ACC112 (cell line): ENCODE measurements at regions not wholly inside any gene's neighbourhood (a gene's known extent, or its start where the extent isn't known, plus 50 kb on each side); places are given as distances from the start of the nearest gene placed in this dataset.

Experiments
- H2AFZ ChIP-seq: fragments of 200-600 bp; sonication (generic); one replicate; pipeline ENCODE4 v1.6.0; 2017; ENCODE audit warnings: antibody characterized with exemption, low read length; ENCODE audit not compliant: unreplicated experiment
- H3K27ac ChIP-seq: fragments of 200-600 bp; sonication (generic); 2 replicates; pipeline ENCODE4 v1.5.1; 2014; ENCODE audit warnings: low read depth, mild to moderate bottlenecking, antibody characterized with exemption, low read length, moderate library complexity
- H3K27me3 ChIP-seq: fragments of 200-600 bp; sonication (generic); 2 replicates; pipeline ENCODE4 v1.6.1; 2014; ENCODE audit warnings: mild to moderate bottlenecking, antibody characterized with exemption, low read length, moderate library complexity, mixed read lengths; ENCODE audit not compliant: insufficient read depth
- H3K36me3 ChIP-seq: fragments of 200-600 bp; sonication (generic); 2 replicates; pipeline ENCODE4 v1.6.1; 2016; ENCODE audit warnings: mild to moderate bottlenecking, antibody characterized with exemption, low read length, moderate library complexity, mixed read lengths; ENCODE audit not compliant: insufficient read depth
- H3K4me1 ChIP-seq: fragments of 200-600 bp; sonication (generic); one replicate; pipeline ENCODE4 v1.6.1; 2016; ENCODE audit warnings: low read length, mixed read lengths; ENCODE audit not compliant: insufficient read depth, unreplicated experiment, control insufficient read depth
- H3K4me3 ChIP-seq: fragments of 200-600 bp; sonication (generic); 2 replicates; pipeline ENCODE4 v1.5.1; 2014; ENCODE audit warnings: mild to moderate bottlenecking, low read depth, low read length
- H3K79me2 ChIP-seq: fragments of 200-600 bp; sonication (generic); one replicate; pipeline ENCODE4 v1.6.0; 2016; ENCODE audit warnings: low read length; ENCODE audit not compliant: control insufficient read depth, unreplicated experiment, insufficient read depth

- 0 out of 2 replicates have a peak, but pooled peaks cover 3% of the 10 kb centered on the region for H3K27me3 ChIP-seq
- H2AFZ ChIP-seq: no peak overlapping the region
- no peaks in the 10 kb centered on the region for H3K36me3 ChIP-seq
- no peak overlapping the region for H3K27ac ChIP-seq
- no peaks in the 10 kb centered on the region for H3K4me1 ChIP-seq
- H3K4me3 ChIP-seq: no peak overlapping the region
- H3K79me2 ChIP-seq: no peaks in the 10 kb centered on the region
Observed at GRCh38 chr15:81901319-81901718, 144.5 kb downstream of the MEX3B start.

GRCh38 chr15:81899730-81900129 lies 146.1 kb downstream of the MEX3B start:
- H3K79me2 ChIP-seq: no peaks in the 10 kb centered on the region
- H3K4me1 ChIP-seq: no peaks in the 10 kb centered on the region
- H3K4me3 ChIP-seq: no peak overlapping the region
- no peak overlapping the region for H3K27ac ChIP-seq
- no peak overlapping the region for H2AFZ ChIP-seq
- H3K27me3 ChIP-seq: no peaks in the 10 kb centered on the region
- no peaks in the 10 kb centered on the region for H3K36me3 ChIP-seq

- H3K79me2 ChIP-seq: no peaks in the 10 kb centered on the region
- H2AFZ ChIP-seq: no peak overlapping the region
- H3K27ac ChIP-seq: no peak overlapping the region
- H3K4me1 ChIP-seq: no peaks in the 10 kb centered on the region
- no peaks in the 10 kb centered on the region for H3K27me3 ChIP-seq
- no peaks in the 10 kb centered on the region for H3K36me3 ChIP-seq
- no peak overlapping the region for H3K4me3 ChIP-seq
Observed at GRCh38 chr15:81899024-81899423, 146.8 kb downstream of the MEX3B start.

- Histone ChIP-seq H3K79me2 (no peaks in the 10 kb centered on the region), H2AFZ (no peak overlapping the region), H3K4me3 (no peak overlapping the region), H3K27me3 (no peaks in the 10 kb centered on the region), H3K27ac (no peak overlapping the region), H3K36me3 (no peaks in the 10 kb centered on the region), H3K4me1 (no peaks in the 10 kb centered on the region)
Observed at GRCh38 chr15:81897057-81897677, 148.7 kb downstream of the MEX3B start.

GRCh38 chr15:81896356-81896755 lies 149.5 kb downstream of the MEX3B start:
- Histone ChIP-seq H3K27ac (no peak overlapping the region), H2AFZ (no peak overlapping the region), H3K27me3 (no peaks in the 10 kb centered on the region), H3K79me2 (no peaks in the 10 kb centered on the region), H3K4me3 (no peak overlapping the region), H3K36me3 (no peaks in the 10 kb centered on the region), H3K4me1 (no peaks in the 10 kb centered on the region)

- Histone ChIP-seq H3K4me1 (no peaks in the 10 kb centered on the region), H3K36me3 (no peaks in the 10 kb centered on the region), H3K79me2 (no peaks in the 10 kb centered on the region), H2AFZ (no peak overlapping the region), H3K4me3 (no peak overlapping the region), H3K27ac (no peak overlapping the region), H3K27me3 (no peaks in the 10 kb centered on the region)
Observed at GRCh38 chr15:81895723-81896122, 150.1 kb downstream of the MEX3B start.

- no peaks in the 10 kb centered on the region for H3K27me3 ChIP-seq
- H3K4me3 ChIP-seq: no peak overlapping the region
- H3K27ac ChIP-seq: no peak overlapping the region
- no peaks in the 10 kb centered on the region for H3K4me1 ChIP-seq
- H2AFZ ChIP-seq: no peak overlapping the region
- no peaks in the 10 kb centered on the region for H3K79me2 ChIP-seq
- H3K36me3 ChIP-seq: no peaks in the 10 kb centered on the region
Observed at GRCh38 chr15:81894061-81894460, 151.8 kb downstream of the MEX3B start.

- Histone ChIP-seq H3K79me2 (no peaks in the 10 kb centered on the region), H3K4me3 (peak overlapping the region; percentile 38; the same call in 1 of the 2 replicates), H3K4me1 (no peaks in the 10 kb centered on the region), H3K36me3 (no peaks in the 10 kb centered on the region), H3K27me3 (no peaks in the 10 kb centered on the region), H2AFZ (no peak overlapping the region), H3K27ac (no peak overlapping the region)
Observed at GRCh38 chr15:81893182-81893835, 152.5 kb downstream of the MEX3B start.

GRCh38 chr15:81890496-81890895 lies 155.3 kb downstream of the MEX3B start:
- Histone ChIP-seq H3K36me3 (no peaks in the 10 kb centered on the region), H3K27me3 (no peaks in the 10 kb centered on the region), H3K79me2 (no peaks in the 10 kb centered on the region), H3K27ac (no peak overlapping the region), H2AFZ (no peak overlapping the region), H3K4me3 (no peak overlapping the region), H3K4me1 (no peaks in the 10 kb centered on the region)

GRCh38 chr15:81889485-81889881 lies 156.3 kb downstream of the MEX3B start:
- no peak overlapping the region for H3K4me3 ChIP-seq
- H3K36me3 ChIP-seq: no peaks in the 10 kb centered on the region
- H3K27ac ChIP-seq: no peak overlapping the region
- H3K79me2 ChIP-seq: no peaks in the 10 kb centered on the region
- no peak overlapping the region for H2AFZ ChIP-seq
- no peaks in the 10 kb centered on the region for H3K4me1 ChIP-seq
- no peaks in the 10 kb centered on the region for H3K27me3 ChIP-seq

GRCh38 chr15:81888748-81889484 lies 156.9 kb downstream of the MEX3B start:
- Histone ChIP-seq H2AFZ (no peak overlapping the region), H3K27me3 (no peaks in the 10 kb centered on the region), H3K27ac (no peak overlapping the region), H3K79me2 (no peaks in the 10 kb centered on the region), H3K36me3 (no peaks in the 10 kb centered on the region), H3K4me3 (no peak overlapping the region), H3K4me1 (no peaks in the 10 kb centered on the region)
